Stimulated activated CD8-positive, alpha-beta memory T cell treated with anti-CD3 and anti-CD28 coated beads, Interleukin-4, amount 100 ng/mL, for 4 hours (primary cell): ENCODE measurements at regions not wholly inside any gene's neighbourhood (a gene's known extent, or its start where the extent isn't known, plus 50 kb on each side); places are given as distances from the start of the nearest gene placed in this dataset.

Source experiments
- DNase-seq, 2 donors: peaks; one replicate each; pipeline ENCODE4 v3.0.0-alpha.2; 2020; ENCODE audit warnings: low read depth in 2 of 2, low spot score in 1 of 2

DNA sequence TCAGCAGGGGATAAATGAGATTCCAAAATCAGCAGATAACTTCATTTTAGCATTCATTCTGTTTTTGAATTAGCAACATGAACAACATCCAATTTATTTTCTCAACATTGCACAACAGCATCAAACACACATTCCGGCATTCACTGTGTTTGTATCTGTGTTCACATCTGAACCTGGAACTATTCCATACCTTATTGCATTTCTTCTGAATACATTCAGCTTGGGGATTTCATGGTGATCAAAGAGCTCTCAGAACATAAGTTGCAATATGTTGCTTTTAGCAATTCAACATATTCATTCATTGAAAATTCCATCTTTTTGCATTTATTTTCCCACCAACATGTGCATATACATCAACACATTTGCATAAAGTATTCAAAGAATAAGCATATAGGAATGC lies 1431.7 kb upstream of the PIK3C3 start:
- DNase-seq, result no peak

DNA sequence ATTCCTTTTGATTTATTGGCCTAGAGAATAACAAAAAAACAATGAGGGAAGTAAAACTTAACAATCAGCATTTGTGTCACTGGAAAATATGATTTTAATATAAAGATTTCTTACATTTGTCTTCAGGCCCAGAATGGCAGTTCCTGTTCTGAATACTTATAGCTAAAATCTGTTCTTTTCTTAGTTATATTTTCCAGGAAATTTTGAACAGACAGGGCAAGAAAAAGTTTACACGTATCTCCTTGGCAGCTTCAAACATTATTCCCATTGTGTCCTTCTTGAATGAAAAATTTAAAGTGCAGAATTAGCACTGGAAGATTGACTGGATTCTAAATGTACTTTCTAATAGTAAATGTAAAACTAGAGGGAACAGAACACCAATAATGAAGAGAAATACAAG lies 1454.0 kb upstream of the PIK3C3 start:
- DNase-seq, result no peak

DNA sequence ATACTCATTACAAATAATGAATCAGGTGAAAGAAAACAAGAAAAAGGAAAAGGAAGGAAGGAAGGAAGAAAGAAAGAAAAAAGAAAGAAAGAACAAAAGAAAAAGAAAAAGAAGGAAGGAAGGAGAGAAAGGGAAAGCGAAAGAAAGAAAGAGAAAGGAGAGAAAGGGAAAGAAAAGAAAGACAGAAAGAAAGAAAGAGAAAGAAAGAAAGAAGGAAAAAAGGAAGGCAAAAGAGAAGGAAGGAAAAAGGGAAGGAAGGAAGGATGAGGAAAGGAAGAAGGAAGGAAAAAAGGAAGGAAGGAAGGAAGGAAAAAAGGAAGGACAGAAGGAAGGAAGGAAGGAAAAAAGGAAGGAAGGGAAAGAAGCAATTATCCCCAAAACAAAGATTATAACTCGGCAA lies 1460.4 kb upstream of the PIK3C3 start:
- DNase-seq, result no peak

DNA sequence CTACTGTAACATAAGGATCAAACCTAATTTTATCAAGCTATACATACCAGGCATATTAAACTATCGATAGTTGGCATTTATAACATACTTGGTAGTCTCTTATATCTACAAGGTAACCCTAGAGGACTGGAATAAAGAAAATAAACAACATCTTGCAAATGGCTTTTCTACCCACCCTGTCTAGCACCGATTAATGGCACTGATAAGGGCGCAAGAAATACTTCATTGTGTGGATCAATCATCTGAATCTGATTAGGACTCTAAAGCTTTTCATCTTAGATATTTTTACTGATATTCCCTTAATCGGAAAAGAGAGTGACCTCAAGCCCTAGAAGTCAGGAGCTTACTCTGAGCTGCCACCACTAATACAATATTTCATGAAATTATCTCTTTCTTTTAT lies 1461.7 kb upstream of the PIK3C3 start:
- DNase-seq, result no peak

DNA sequence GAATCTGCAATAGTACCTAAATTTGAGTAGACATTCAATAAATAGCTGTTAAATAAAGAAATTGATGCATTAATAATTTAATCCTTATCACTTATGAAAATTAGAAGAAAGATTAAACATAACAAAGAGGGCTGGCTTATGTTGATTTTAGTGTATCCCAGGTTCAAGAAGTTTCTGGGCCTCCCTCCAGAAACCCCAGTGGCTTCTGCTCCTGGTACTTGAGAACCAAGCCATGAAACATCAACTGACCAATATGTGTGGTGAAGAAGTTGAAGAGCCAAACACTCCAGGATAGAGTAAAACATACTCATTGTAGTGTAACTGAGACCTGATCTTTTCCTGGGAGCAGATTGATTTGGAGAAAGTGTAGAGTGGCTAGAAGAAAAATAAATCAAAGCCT lies 1465.7 kb upstream of the PIK3C3 start:
- no peak for DNase-seq

DNA sequence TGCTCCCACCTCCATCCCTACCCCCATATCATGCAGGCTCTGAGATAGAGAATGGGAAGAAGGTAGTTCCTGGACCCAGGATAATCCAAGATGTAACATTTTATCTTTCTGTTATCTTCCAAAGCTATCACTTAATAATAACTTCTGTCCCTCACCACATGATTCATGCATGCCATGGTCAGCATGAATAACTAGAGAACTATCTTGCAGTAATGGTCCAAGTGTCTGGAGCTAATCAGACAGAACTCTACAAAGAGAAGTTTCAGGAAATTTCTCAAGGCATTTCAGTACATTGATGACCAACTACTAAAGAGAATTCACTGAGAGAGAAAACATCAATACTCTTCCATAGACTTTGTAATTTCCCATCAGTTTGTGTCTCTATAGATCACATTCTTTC lies 1469.7 kb upstream of the PIK3C3 start:
- no peak for DNase-seq

DNA sequence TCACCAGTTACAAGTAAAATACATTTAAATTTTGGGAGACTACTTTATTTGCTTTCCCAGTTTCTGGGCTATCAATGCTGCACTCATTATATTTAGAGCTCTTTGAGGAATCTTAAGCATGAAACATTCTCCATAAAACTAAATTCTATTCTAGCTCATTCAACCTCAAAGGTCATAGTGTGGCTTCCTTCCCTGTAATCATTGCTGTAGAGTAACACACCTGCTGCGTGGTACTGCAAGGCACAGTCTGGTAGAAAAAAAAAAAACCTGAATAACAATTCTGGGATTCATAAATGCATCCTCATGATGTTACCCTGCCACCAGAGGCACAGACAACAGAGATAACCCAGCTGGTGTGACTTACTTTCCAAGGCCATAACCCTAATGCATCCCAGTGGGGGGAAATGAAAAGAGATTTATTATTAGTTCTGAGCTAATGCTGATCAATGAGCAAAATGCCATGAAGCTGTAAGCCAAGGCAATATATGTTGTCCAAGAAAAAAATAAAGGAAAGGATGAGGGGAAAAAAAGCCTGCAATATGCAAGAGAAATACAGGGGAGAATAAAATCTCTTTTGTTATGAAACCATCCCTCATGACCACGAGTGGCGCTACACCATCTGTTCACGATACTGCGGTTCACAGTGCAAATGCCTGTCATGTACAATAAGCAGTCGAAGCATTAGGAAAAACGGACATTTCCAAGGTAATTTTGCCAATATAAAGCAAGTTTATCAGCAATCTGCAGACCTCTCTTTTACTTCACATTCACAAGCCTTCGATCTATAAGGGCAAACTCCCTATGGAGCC lies 1481.6 kb upstream of the PIK3C3 start:
- DNase-seq, result no peak

DNA sequence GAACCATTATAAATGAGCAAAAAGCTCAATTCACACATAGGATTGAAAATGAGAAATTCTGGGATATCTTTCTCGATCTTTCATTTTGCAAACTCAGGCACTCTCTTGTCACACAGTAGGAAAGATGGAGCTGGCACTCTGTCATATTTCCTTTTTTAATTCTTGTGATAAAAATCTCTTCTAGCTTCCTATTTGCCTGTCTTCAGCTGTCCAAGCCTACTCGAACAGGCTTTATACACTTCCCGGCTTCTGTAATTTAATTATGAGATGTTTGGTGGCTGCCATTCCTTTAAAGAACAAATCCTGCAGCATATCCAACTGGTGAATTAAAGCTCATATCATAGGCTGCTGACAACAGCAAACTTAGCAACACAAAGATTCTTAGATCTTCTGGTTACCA lies 1484.3 kb upstream of the PIK3C3 start:
- DNase-seq, result no peak

DNA sequence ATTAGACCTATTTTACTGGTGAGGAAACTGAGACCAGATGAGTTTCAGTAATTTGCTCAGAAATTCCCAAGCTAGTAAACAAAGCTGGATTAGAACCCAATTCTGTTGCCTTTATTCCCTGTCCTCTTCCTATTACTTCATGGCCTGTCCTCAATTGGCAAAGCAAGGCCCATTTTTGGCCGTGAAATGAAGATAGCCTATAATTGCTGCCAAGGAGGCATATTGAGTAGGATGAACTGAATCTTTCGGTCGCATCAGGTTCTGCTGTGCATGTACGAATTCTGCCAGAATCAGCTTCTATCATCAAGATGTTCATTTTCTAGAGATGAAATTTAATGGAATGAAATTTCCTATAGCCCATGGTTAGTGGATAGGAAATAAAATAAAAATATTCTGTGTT lies 1485.2 kb upstream of the PIK3C3 start:
- no peak for DNase-seq

DNA sequence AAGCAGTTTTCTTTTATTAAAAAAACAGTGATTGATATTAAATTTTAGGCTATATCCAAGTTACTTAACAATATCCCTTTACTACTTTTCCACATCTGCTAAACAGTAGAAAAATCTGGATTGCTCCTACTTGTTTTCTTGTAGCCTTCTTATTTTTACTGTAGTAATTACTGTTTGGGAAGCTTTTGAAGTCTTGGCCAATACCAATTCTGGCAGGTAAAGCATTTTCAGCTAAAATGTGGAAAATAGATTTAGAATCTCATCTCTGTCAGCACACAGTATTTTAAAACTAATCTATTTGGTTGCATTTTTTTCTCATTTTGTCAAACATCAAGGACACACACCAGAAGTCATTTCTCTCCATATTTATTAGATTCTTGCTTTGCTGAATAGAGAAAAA lies 1485.7 kb upstream of the PIK3C3 start:
- no peak for DNase-seq

DNA sequence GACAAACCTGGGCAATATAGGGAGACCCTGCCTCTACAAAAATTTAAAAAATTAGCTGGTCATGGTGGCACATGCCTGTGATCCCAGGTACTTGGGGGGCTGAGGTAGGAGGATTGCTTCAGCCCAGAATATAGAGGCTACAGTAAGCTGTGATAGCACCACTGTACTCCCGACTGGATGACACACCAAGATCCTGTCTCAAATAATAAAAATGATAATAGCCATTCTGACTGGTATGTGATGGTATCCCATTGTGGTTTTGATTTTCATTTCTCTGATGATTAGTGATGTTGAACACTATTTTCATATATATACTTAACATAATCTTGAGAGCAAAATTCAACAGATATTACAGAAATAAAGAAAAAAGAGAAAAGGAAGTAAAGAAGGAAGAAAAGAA lies 1491.0 kb upstream of the PIK3C3 start:
- DNase-seq, result no peak

DNA sequence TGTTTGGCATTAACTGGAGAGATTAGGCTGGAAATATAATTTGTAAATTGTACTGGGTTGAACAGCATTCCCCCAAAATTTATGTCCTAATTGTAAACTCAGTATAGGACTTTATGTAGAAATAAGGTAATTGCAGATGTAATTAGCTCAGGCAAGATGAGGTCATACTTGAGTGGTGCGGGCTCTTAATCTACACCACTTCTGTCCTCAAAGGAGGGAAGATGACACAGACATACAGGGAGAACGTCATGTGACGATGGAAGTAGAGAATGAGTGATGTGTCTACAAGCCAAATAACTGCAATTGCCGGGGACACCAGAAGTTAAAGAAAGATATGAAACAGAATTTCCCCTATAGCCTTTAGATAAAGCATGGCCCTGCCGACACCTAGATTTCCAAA lies 1501.1 kb upstream of the PIK3C3 start:
- DNase-seq, result no peak

DNA sequence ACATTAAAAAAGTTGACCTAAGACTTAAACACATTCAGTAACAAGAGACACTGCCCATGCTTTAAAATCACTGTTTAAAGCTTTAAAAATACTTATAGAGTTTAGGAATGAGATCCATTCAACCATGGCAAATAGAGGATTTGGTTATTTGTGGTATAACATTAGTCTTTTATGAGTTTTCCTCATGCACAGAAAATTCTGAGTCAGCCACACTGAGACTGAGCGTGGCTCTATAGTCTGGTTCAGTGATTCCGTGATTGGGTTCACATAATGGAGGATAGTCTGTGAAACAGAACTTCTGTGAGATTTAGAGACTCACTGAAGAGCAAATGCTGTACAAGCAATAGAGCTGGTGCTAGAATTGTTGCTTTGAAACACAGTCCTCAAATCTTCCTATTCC lies 1502.4 kb upstream of the PIK3C3 start:
- no peak for DNase-seq

DNA sequence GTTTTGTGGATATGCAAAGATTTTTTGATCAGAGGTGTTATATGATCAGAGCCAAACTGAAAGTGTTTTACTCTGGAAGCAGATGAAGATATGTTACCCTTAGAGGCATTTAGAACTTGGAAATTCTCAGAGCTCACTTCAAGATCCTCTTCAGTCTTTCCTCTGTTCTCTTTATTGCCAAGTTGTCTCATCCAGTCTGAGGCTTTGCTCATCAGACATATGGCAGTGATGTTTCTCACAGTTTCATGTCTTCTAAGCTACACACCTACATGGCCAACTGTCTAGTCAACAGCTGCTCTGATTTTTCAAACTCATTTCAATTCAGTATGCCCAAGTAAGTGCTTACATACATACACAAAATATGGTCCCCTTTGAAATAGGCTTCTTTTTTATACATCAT lies 1504.3 kb upstream of the PIK3C3 start:
- no peak for DNase-seq

DNA sequence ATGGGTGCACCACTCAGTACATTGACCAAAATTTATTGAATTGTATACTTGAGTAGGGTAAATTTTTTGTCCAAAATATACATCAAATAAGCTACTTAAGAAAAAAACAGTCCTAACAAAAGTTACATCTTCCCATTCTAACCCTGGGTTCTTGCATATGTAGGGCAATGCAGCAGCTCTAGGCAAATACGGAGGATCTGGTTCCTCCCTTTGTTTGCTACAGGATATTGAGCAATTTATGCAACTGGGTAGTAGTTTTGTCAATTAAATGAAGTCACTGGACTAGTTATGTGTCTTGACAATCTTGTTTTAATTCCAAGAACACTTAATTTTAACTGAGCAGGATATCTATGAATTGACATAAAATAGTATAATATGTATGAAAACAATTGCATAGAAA lies 1507.2 kb upstream of the PIK3C3 start:
- no peak for DNase-seq

DNA sequence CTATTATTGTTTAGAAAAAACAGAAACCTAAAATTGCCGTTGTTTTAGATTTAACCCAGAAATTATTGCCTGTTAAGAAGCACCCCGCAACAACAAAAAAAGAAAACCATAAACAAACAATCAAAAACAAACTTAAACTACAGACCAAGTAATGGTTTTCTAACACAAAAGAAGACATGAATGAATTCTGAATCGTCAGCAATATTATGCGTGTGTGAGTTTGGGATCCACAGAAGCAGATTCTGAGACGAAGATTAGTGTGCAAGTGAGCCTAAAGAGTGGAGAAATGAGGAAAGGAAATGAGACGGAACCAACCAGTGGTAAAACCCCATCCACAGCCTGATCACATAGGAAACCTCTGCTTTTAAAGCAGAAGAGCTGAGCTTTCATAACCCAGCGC lies 1514.9 kb upstream of the PIK3C3 start:
- DNase-seq, result no peak

DNA sequence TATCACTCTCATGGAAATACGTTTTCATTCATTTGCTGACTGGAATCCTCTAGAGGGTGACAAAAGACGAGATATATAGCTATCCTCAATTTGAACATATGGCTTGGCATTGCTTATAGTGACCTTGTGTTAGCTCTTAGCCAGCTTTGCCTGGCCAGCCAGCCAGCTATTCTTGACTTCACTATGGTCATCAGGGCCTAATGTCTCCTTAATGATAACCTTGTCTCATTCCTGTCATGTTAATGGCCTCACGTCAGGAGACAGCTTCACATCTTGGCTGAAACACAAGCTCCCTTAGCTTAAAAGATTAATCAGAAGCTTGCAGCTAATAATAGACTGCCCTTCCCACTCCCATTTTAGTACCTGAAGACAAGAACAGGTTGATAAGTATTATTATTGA lies 1517.5 kb upstream of the PIK3C3 start:
- DNase-seq, result no peak

DNA sequence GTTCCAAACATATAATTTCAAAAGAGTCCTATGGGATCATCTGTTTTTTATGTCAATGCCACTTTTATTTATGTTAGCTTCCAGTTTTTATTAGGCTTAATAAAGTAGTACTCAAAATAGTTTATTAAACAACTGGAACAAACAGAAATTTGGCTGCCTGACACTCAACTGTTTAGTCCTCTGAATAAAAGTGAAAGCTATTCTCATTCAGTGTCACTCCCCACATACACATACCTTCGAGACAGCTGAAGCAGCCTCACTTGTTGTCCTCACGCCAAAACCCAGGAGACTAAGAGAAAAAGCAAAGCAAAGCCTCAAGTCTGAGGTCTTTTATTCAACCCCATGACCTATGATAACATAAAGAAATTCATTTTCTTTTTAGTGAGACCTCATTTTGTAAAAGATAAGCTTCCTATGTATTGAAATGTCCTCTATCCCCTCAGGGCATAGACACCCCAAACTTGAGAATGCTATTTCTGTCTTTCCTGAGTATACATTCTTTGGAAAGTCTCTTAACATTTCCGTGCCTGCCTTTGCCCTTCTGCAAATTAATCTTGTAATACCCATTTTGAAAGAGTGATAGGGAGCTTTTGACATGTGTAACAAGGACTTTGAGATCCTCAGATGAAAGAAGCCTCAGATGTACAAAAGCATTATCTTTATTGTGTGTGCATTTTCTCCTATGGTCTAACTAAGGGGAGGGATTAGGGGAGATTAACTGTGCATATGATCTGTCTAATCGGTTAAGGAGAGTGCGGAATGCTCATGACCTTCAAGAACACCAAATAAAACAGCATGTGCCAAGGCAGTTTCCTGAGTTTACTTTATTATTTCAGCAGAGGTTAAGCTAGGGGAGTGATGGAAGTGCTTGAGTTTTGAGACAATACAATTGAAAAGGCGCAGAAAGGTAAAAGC lies 1523.7 kb upstream of the PIK3C3 start:
- DNase-seq, result no peak

DNA sequence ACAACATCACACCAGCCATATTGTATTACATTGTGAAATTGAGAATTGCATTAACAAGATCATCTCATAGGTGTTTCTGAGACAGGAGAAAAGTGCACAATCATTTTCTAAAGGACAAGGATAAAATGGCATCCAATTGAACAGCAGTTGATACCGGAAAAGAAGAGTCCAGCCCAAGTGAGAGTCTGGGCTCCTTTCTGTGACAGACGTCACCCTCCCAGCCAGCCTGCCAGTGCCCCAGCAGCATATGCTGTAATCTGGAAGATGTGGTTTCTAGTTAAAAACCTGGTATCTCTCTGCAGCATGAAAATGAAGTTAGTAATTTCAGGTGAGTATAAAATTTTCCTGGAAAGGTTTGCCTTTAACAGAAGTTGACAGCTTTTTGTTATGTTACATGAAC lies 1531.7 kb upstream of the PIK3C3 start:
- DNase-seq, result no peak

DNA sequence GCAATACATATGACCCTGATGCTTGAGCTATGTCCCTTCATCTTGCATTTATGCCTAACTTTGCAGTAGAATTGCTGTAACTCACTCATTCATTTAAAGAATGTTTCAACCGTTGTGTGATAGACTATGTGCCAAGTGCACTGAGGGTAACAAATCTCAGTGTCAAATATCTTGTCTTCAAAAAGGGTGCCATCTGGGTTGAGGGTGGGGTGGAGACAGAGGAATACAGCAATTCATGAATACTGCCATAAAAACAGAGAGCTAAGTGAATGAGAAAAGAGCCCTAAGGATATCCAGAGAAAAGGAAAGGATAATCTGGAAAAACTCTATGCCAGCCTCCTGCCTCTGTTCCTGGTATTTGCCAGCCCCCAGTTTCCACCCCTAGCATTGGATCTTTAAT lies 1534.4 kb upstream of the PIK3C3 start:
- DNase-seq, result no peak

DNA sequence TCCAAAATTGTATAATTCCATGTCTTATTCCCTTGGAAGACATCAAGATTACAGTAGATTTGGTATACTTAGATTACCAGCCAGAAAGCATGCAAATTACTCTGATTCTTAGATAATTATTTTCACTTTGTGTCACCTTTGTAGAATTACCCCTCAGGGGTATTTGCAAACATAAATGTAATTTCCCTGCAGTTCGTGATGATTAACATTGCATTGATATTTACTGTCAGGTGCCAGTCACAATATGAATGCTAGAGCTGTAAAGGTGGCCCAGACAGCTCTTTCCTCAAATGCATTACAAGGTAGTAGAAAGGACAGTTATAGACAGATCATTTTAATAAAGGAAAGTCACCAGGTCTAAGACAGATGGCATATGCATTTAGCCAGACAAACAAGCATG lies 1537.5 kb upstream of the PIK3C3 start:
- DNase-seq, result no peak

DNA sequence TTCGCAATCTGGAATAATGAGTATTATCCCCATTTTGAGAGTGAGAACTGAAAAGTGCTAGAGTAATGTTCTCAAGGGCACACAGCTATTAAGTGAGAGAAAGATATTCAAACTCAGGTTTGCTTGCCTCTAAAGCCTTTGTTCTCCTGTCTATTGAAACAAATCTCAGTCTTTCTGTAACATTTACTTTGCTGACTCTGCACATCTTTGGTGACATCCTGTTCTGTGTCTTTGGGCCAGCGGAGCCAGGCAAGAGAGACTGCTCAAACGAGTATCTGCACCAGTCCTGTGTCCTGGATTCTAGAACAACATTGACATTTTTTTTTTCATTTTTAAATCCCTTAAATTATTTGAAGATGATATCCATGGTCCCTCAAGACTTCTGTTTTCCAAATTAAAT lies 1539.2 kb upstream of the PIK3C3 start:
- DNase-seq, result no peak
